HG02642 (cell line): ENCODE measurements at regions not wholly inside any gene's neighbourhood (a gene's known extent, or its start where the extent isn't known, plus 50 kb on each side); places are given as distances from the start of the nearest gene placed in this dataset.
"Not testable (repeated sequence)": the region's sequence is repeated elsewhere in the genome, so short reads cannot be mapped to it uniquely, and the experiment has no call there.

ENCODE experiments used
- ATAC-seq: cut with Tn5 transposase; IDR thresholded peaks from one replicate; pipeline ENCODE4 v1.9.1; 2021; ENCODE audit warnings: mild to moderate bottlenecking; ENCODE audit not compliant: unreplicated experiment, poor library complexity

GRCh38 chr13:71219698-71220415 lies 647.1 kb downstream of the DACH1 start:
- no peak for ATAC-seq

GRCh38 chr13:71218960-71219359 lies 648.0 kb downstream of the DACH1 start:
- no peak for ATAC-seq

GRCh38 chr13:71217827-71218226 lies 649.2 kb downstream of the DACH1 start:
- no peak for ATAC-seq

- no peak for ATAC-seq
Measured at GRCh38 chr13:71214821-71215220, 652.2 kb downstream of the DACH1 start.

- no peak for ATAC-seq
Measured at GRCh38 chr13:71214357-71214756, 652.6 kb downstream of the DACH1 start.

GRCh38 chr13:71213252-71213821 lies 653.7 kb downstream of the DACH1 start:
- no peak for ATAC-seq

- no peak for ATAC-seq
Measured at GRCh38 chr13:71210861-71211260, 656.1 kb downstream of the DACH1 start.

- no peak for ATAC-seq
Measured at GRCh38 chr13:71209217-71209616, 657.8 kb downstream of the DACH1 start.

- not testable (repeated sequence) for ATAC-seq
Measured at GRCh38 chr13:71184583-71184982, 682.4 kb downstream of the DACH1 start.

GRCh38 chr13:71183352-71183751 lies 683.7 kb downstream of the DACH1 start:
- ATAC-seq = not testable (repeated sequence)

GRCh38 chr13:71171740-71172139 lies 695.3 kb downstream of the DACH1 start:
- ATAC-seq = no peak

- ATAC-seq = no peak
Measured at GRCh38 chr13:71169180-71169579, 697.8 kb downstream of the DACH1 start.

GRCh38 chr13:71156550-71156949 lies 710.5 kb downstream of the DACH1 start:
- ATAC-seq = no peak

GRCh38 chr13:71149498-71150363 lies 717.3 kb downstream of the DACH1 start:
- ATAC-seq = no peak

- ATAC-seq = no peak
Measured at GRCh38 chr13:71149046-71149445, 718.0 kb downstream of the DACH1 start.

GRCh38 chr13:71148396-71148795 lies 718.6 kb downstream of the DACH1 start:
- no peak for ATAC-seq

- ATAC-seq = no peak
Measured at GRCh38 chr13:71144883-71145282, 722.1 kb downstream of the DACH1 start.

GRCh38 chr13:71137101-71137500 lies 729.9 kb downstream of the DACH1 start:
- no peak for ATAC-seq

GRCh38 chr13:71124230-71124629 lies 742.8 kb downstream of the DACH1 start:
- ATAC-seq = no peak

GRCh38 chr13:71118779-71119364 lies 748.1 kb downstream of the DACH1 start:
- no peak for ATAC-seq

GRCh38 chr13:71117920-71118319 lies 749.1 kb downstream of the DACH1 start:
- no peak for ATAC-seq
